Activated gamma-delta T cell treated with anti-CD3 and anti-CD28 coated beads, Interleukin-2, amount 50 U/mL, for 16 hours (primary cell): ENCODE measurements at regions not wholly inside any gene's neighbourhood (a gene's known extent, or its start where the extent isn't known, plus 50 kb on each side); places are given as distances from the start of the nearest gene placed in this dataset.
A peak's percentile ranks its signal among the peaks of the same experiment; 100 is the strongest.

Experiments
- DNase-seq: peaks from one replicate; pipeline ENCODE4 v3.0.0-alpha.2; 2020; ENCODE audit warnings: low read depth

GRCh38 chr9:36728651-36729520 lies 156.2 kb downstream of the MELK start:
- DNase-seq = peak; percentile 33

- DNase-seq = no peak
Observed at GRCh38 chr9:36729906-36730305, 157.2 kb downstream of the MELK start.

- no peak for DNase-seq
Observed at GRCh38 chr9:36730414-36730813, 157.7 kb downstream of the MELK start.

GRCh38 chr9:36731068-36731956 lies 158.6 kb downstream of the MELK start:
- no peak for DNase-seq

- DNase-seq = no peak
Observed at GRCh38 chr9:36734737-36735136, 162.0 kb downstream of the MELK start.

- DNase-seq = no peak
Observed at GRCh38 chr9:36736648-36737047, 164.0 kb downstream of the MELK start.

GRCh38 chr9:36738318-36738976 lies 165.8 kb downstream of the MELK start:
- no peak for DNase-seq

GRCh38 chr9:36739373-36740116 lies 166.8 kb downstream of the MELK start:
- no peak for DNase-seq

GRCh38 chr9:36742264-36742663 lies 169.6 kb downstream of the MELK start:
- no peak for DNase-seq

- no peak for DNase-seq
Observed at GRCh38 chr9:36744678-36745077, 172.0 kb downstream of the MELK start.

GRCh38 chr9:36745977-36746376 lies 173.3 kb downstream of the MELK start:
- no peak for DNase-seq

GRCh38 chr9:36746415-36746814 lies 173.7 kb downstream of the MELK start:
- DNase-seq = no peak

GRCh38 chr9:36748322-36748899 lies 175.7 kb downstream of the MELK start:
- DNase-seq = no peak

GRCh38 chr9:36749461-36749860 lies 176.8 kb downstream of the MELK start:
- no peak for DNase-seq

- DNase-seq = no peak
Observed at GRCh38 chr9:36750630-36751029, 177.9 kb downstream of the MELK start.

- no peak for DNase-seq
Observed at GRCh38 chr9:36755019-36755418, 182.3 kb downstream of the MELK start.

- DNase-seq = no peak
Observed at GRCh38 chr9:36759141-36759540, 186.4 kb downstream of the MELK start.

GRCh38 chr9:36759976-36760375 lies 187.3 kb downstream of the MELK start:
- no peak for DNase-seq

- no peak for DNase-seq
Observed at GRCh38 chr9:36760667-36761420, 188.1 kb downstream of the MELK start.

- DNase-seq = no peak
Observed at GRCh38 chr9:36762958-36763357, 190.3 kb downstream of the MELK start.

GRCh38 chr9:36763778-36764177 lies 191.1 kb downstream of the MELK start:
- no peak for DNase-seq
